OCI-LY1 (cell line): ENCODE measurements at regions not wholly inside any gene's neighbourhood (a gene's known extent, or its start where the extent isn't known, plus 50 kb on each side); places are given as distances from the start of the nearest gene placed in this dataset.

ENCODE experiments used
- H2AFZ ChIP-seq: fragments of 200-600 bp; sonication (generic), shearing (Covaris generic); 2 replicates; pipeline ENCODE4 v1.6.0; 2014; ENCODE audit warnings: antibody characterized with exemption, mild to moderate bottlenecking, low read length
- H3F3A ChIP-seq: fragments of 200-600 bp; sonication (generic), shearing (Covaris generic); 2 replicates; pipeline ENCODE4 v1.6.0; 2014; ENCODE audit warnings: mild to moderate bottlenecking, antibody characterized with exemption, low read length, moderate library complexity; ENCODE audit not compliant: insufficient read depth
- H3K27ac ChIP-seq: fragments of 200-600 bp; sonication (generic); 2 replicates; pipeline ENCODE4 v1.5.1; 2014; ENCODE audit warnings: low read length, mixed run types, mild to moderate bottlenecking, low read depth; ENCODE audit not compliant: poor library complexity, severe bottlenecking
- H3K27me3 ChIP-seq: fragments of 200-600 bp; sonication (generic); 2 replicates; pipeline ENCODE4 v1.6.0; 2014; ENCODE audit warnings: antibody characterized with exemption, mild to moderate bottlenecking, low read length, moderate library complexity; ENCODE audit not compliant: insufficient read depth
- H3K36me3 ChIP-seq: fragments of 200-600 bp; sonication (generic); 2 replicates; pipeline ENCODE4 v1.6.1; 2014; ENCODE audit warnings: mild to moderate bottlenecking, antibody characterized with exemption, low read length, moderate library complexity, mixed read lengths; ENCODE audit not compliant: insufficient read depth
- H3K4me1 ChIP-seq: fragments of 200-600 bp; sonication (generic); 2 replicates; pipeline ENCODE4 v1.5.1; 2014; ENCODE audit warnings: mild to moderate bottlenecking, low read length, moderate library complexity; ENCODE audit not compliant: insufficient read depth, severe bottlenecking
- H3K4me2 ChIP-seq: fragments of 200-600 bp; sonication (generic), shearing (Covaris generic); 2 replicates; pipeline ENCODE4 v1.6.1; 2014; ENCODE audit warnings: low read length
- H3K4me3 ChIP-seq: fragments of 200-600 bp; sonication (generic); 2 replicates; pipeline ENCODE4 v1.5.1; 2014; ENCODE audit warnings: low read length, low read depth, mild to moderate bottlenecking, mixed read lengths; ENCODE audit not compliant: poor library complexity, severe bottlenecking
- H3K79me2 ChIP-seq: fragments of 200-600 bp; shearing (Covaris generic); 2 replicates; pipeline ENCODE4 v1.6.1; 2016; ENCODE audit warnings: mixed run types, low read length, mixed read lengths; ENCODE audit not compliant: insufficient read depth
- H3K9ac ChIP-seq: fragments of 200-600 bp; sonication (generic), shearing (Covaris generic); 2 replicates; pipeline ENCODE4 v1.6.1; 2014; ENCODE audit warnings: mild to moderate bottlenecking, low read length, mixed read lengths
- H3K9me2 ChIP-seq: fragments of 200-600 bp; sonication (generic), shearing (Covaris generic); 2 replicates; pipeline ENCODE4 v1.6.1; 2014; ENCODE audit warnings: low read depth, mild to moderate bottlenecking, low read length, mixed read lengths
- H3K9me3 ChIP-seq: fragments of 200-600 bp; shearing (Covaris generic); 2 replicates; pipeline ENCODE4 v1.6.1; 2014; ENCODE audit warnings: low read length, mixed read lengths
- H4K20me1 ChIP-seq: fragments of 200-600 bp; sonication (generic), shearing (Covaris generic); 2 replicates; pipeline ENCODE4 v1.6.0; 2016; ENCODE audit warnings: mild to moderate bottlenecking, low read length; ENCODE audit not compliant: insufficient read depth
- CTCF ChIP-seq: fragments of 200-600 bp; sonication (generic), shearing (Covaris generic); IDR thresholded peaks from 2 replicates; pipeline ENCODE4 v1.5.1; 2017; ENCODE audit warnings: mild to moderate bottlenecking, antibody characterized with exemption, low read length, moderate library complexity, mixed read lengths
- EZH2 ChIP-seq: fragments of 200-600 bp; sonication (generic), shearing (Covaris generic); IDR thresholded peaks from 2 replicates; pipeline ENCODE4 v1.8.0; 2017; ENCODE audit warnings: borderline replicate concordance, mixed run types, mild to moderate bottlenecking, antibody characterized with exemption, low read length, moderate library complexity, mixed read lengths

DNA sequence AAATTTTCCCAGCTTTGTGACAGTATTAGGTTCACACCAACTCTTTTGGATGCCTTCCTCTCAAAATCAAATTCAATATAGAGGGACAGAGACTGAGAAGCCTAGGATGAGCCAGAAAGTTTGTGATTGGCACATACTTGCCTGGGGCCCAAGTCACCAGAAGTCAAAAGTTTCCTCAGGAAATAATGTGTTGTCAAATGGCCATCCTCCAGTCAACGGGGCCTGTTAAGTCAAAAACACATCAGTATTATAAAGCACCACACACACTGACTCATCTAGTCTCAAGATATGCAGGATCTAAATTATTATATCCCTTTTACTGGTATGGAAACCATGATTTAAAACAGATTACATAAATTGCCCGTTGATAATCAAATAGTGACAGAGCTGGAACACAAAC lies 158.1 kb downstream of the AHR start:
- Histone ChIP-seq H3K4me3 (no peak overlapping the region), H3K27me3 (no peaks in the 10 kb centered on the region), H3K4me1 (no peaks in the 10 kb centered on the region), H3K4me2 (no peak overlapping the region), H3K27ac (no peak overlapping the region), H3K9ac (no peak overlapping the region), H3K9me3 (no peaks in the 10 kb centered on the region), H4K20me1 (no peaks in the 10 kb centered on the region), H3K36me3 (no peaks in the 10 kb centered on the region), H3K9me2 (no peaks in the 10 kb centered on the region), H3K79me2 (no peaks in the 10 kb centered on the region), H2AFZ (no peak overlapping the region), H3F3A (no peaks in the 10 kb centered on the region)
- TF ChIP-seq EZH2 (no peak), CTCF (no peak)

- Histone ChIP-seq H3K4me3 (no peak overlapping the region), H3K27ac (no peak overlapping the region), H3K4me2 (no peak overlapping the region), H3K9me3 (no peaks in the 10 kb centered on the region), H3K9me2 (no peaks in the 10 kb centered on the region), H3K79me2 (no peaks in the 10 kb centered on the region), H3K9ac (no peak overlapping the region), H3K4me1 (no peaks in the 10 kb centered on the region), H4K20me1 (no peaks in the 10 kb centered on the region), H3K36me3 (no peaks in the 10 kb centered on the region), H3F3A (no peaks in the 10 kb centered on the region), H2AFZ (no peak overlapping the region), H3K27me3 (no peaks in the 10 kb centered on the region)
- TF ChIP-seq CTCF (no peak), EZH2 (no peak)
Observed at GRCh38 chr7:17460001-17460400, 161.5 kb downstream of the AHR start.

DNA sequence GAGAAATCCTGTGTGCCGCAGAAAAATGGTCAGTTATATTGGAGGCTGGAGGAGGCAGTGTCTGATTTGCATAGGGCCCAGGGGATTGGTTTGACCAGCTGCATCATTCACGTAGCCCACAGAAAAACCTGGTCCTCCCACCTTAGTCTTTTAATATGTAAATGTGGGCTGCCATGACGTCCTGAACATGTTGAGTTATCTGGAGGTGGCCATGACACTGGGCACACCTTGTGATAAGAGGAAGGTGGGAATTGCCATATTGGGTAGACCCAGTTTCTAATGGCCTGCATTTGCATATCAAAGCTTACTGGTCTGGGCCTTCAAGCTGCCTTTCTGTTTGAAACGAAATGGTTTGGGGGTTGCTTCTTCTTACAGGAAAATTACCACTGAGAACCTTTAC lies 162.2 kb downstream of the AHR start:
- H3K4me3 ChIP-seq = no peak overlapping the region
- no peaks in the 10 kb centered on the region for H3K4me1 ChIP-seq
- H3K79me2 ChIP-seq = no peaks in the 10 kb centered on the region
- no peak overlapping the region for H2AFZ ChIP-seq
- H3K9me2 ChIP-seq = no peaks in the 10 kb centered on the region
- no peaks in the 10 kb centered on the region for H3K27me3 ChIP-seq
- no peaks in the 10 kb centered on the region for H3K9me3 ChIP-seq
- H3K36me3 ChIP-seq = no peaks in the 10 kb centered on the region
- H3F3A ChIP-seq = no peaks in the 10 kb centered on the region
- TF ChIP-seq CTCF = no peak
- no peak for TF ChIP-seq EZH2
- no peak overlapping the region for H3K9ac ChIP-seq
- no peak overlapping the region for H3K27ac ChIP-seq
- H3K4me2 ChIP-seq = no peak overlapping the region
- no peaks in the 10 kb centered on the region for H4K20me1 ChIP-seq
